Psoas muscle (tissue), 7 donors: ENCODE measurements at regions not wholly inside any gene's neighbourhood (a gene's known extent, or its start where the extent isn't known, plus 50 kb on each side); places are given as distances from the start of the nearest gene placed in this dataset.
"Not testable (repeated sequence)": the region's sequence is repeated elsewhere in the genome, so short reads cannot be mapped to it uniquely, and the experiment has no call there.

Experiments used
- ATAC-seq, 4 donors: fragments of 200-7000 bp; cut with Tn5 transposase; one replicate each; pipeline ENCODE4 v1.9.1; 2020; ENCODE audit warnings: moderate library complexity in 3 of 4, mild to moderate bottlenecking in 2 of 4
- DNase-seq, 2 donors: peaks; one replicate each; pipeline ENCODE4 v3.0.0-alpha.2; 2020
- H3K27ac ChIP-seq: fragments of 200-600 bp; one replicate; pipeline ENCODE4 v1.8.0; 2022
- H3K27me3 ChIP-seq, 3 donors: fragments of 200-600 bp in 1 of 3; one replicate each; pipeline versions ENCODE4 v1.6.1 to v1.8.0; 2013 to 2022; ENCODE audit warnings: low read length in 2 of 3, mild to moderate bottlenecking in 2 of 3, moderate library complexity in 1 of 3; ENCODE audit not compliant: insufficient read depth in 3 of 3
- H3K36me3 ChIP-seq, 2 donors: fragments of 200-600 bp in 1 of 2; one replicate each; pipeline versions ENCODE4 v1.6.1 to v1.8.0; 2013 to 2022; ENCODE audit warnings: low read depth in 1 of 2, mild to moderate bottlenecking in 1 of 2, moderate library complexity in 1 of 2; ENCODE audit not compliant: insufficient read depth in 1 of 2
- H3K4me1 ChIP-seq: fragments of 200-600 bp; one replicate; pipeline ENCODE4 v1.8.0; 2022
- H3K4me3 ChIP-seq: fragments of 200-600 bp; one replicate; pipeline ENCODE4 v1.8.0; 2022; ENCODE audit warnings: mild to moderate bottlenecking
- H3K9me3 ChIP-seq: fragments of 200-600 bp; one replicate; pipeline ENCODE4 v1.8.0; 2022
- CTCF ChIP-seq: fragments of 200-600 bp; IDR thresholded peaks from one replicate; pipeline ENCODE4 v1.8.0; 2022; ENCODE audit warnings: antibody characterized with exemption
- WGBS, 3 donors: extraction: QIAGEN DNeasy Blood & Tissue Kit; methylation state at CpG; one replicate each; pipeline versions ENCODE4 v1.1.6 to v1.1.7; 2013; 5-methylcytosine and 5-hydroxymethylcytosine counted together
- intact Hi-C, 2 donors: fragments of 100-400 bp; cut with DNase I; formaldehyde crosslinking; loops; one replicate each; pipeline versions ENCODE4 v1.11.0 to v1.14.2; 2022
- donor health status: healthy with polysubstance abuse.
- donor health status: DM: no; HTN: no; CAD: no; lungs with moderate emphysema.
- donor health status: Bipolar disorder and iron deficiency.
- donor health status: healthy.
- donor health status: DM: yes; HTN: yes; CAD: no.
- donor health status: DM: no; HTN: no; CAD: no.
- donor health status: DM: yes; HTN: yes; CAD: no.

- Histone ChIP-seq H3K4me1 (no peaks in the 10 kb centered on the region), H3K27ac (no peak overlapping the region), H3K4me3 (no peak overlapping the region), H3K9me3 (no peaks in the 10 kb centered on the region), H3K36me3 (no peaks in the 10 kb centered on the region), H3K27me3 (no peaks in the 10 kb centered on the region)
- TF ChIP-seq CTCF, result no peak
- 9 to 21% (median 16%) methylated on average over 1 of the region's 1 CpG for WGBS, 3 donors
- intact Hi-C loops, result no loop called here
- DNase-seq, result no peak
- ATAC-seq, result no peak
Observed at GRCh38 chr10:37035853-37036252, 89.5 kb upstream of the ANKRD30A start.

- 30 to 37% (median 33%) methylated on average over 2 of the region's 2 CpGs for WGBS, 3 donors
- TF ChIP-seq CTCF, result no peak
- no peaks in the 10 kb centered on the region for H3K27me3 ChIP-seq
- ATAC-seq, result no peak
- H3K36me3 ChIP-seq, result no peaks in the 10 kb centered on the region
- no peak for DNase-seq
- H3K27ac ChIP-seq, result no peak overlapping the region
- intact Hi-C loops, result no loop called here
- no peaks in the 10 kb centered on the region for H3K9me3 ChIP-seq
- no peak overlapping the region for H3K4me3 ChIP-seq
- H3K4me1 ChIP-seq, result no peaks in the 10 kb centered on the region
Observed at GRCh38 chr10:37015498-37015897, 109.9 kb upstream of the ANKRD30A start.

- ATAC-seq (no peak), DNase-seq (no peak)
- Histone ChIP-seq H3K4me3 (no peak overlapping the region), H3K4me1 (no peaks in the 10 kb centered on the region), H3K27ac (no peak overlapping the region), H3K36me3 (no peaks in the 10 kb centered on the region), H3K27me3 (no peaks in the 10 kb centered on the region), H3K9me3 (no peaks in the 10 kb centered on the region)
- no peak for TF ChIP-seq CTCF
- 72 to 74% (median 73%) methylated on average over 7 of the region's 7 CpGs for WGBS, 3 donors
- intact Hi-C loops, result no loop called here
Observed at GRCh38 chr10:37010741-37011140, 114.7 kb upstream of the ANKRD30A start.

DNA sequence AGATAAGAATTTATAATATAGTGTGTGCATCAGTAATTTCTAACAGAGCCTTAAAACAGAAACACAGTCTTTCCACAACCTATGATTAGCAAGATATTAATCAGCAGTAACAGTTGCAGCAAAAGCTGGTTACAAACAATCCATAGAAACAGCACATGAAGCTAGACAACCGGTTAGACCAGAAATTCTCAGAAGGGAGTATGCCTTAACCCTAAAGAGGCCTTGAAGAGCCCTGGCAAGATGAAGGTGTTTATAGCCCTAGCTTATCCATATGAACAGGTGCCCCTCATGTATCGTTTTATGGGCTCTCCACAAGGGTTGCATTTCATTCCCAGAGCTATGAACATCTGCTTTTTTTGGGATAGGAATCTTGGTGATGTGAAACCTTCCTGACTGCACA, 117.1 kb upstream of the ANKRD30A start:
- WGBS, 3 donors, result 33 to 56% (median 50%) methylated on average over 2 of the region's 2 CpGs

DNA sequence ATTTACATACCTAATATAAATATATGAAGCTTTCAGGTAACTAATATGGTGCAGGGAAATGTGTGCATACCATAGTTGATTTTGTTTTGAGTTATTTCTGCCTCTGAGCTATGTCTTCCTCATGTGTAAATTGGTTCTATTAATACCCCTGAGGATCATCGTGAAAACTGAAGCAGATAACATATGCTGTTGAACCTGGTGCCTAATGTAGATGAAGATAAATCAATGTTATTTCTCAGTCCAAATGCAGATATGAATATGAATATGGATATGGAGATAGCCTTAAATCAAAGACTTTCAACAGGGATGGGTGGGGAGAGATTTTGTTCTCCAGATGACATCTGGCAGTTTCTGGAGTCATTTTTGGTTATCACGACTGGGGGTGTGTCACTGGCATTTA, 122.3 kb upstream of the ANKRD30A start:
- DNase-seq, result no peak
- Histone ChIP-seq H3K4me1 (no peaks in the 10 kb centered on the region), H3K9me3 (no peaks in the 10 kb centered on the region), H3K4me3 (no peak overlapping the region), H3K36me3 (no peaks in the 10 kb centered on the region), H3K27ac (no peak overlapping the region), H3K27me3 (no peaks in the 10 kb centered on the region)
- WGBS, 3 donors, result 57 to 69% (median 58%) methylated on average over 2 of the region's 2 CpGs
- no peak for TF ChIP-seq CTCF
- no peak for ATAC-seq
- intact Hi-C loops, result no loop called here

More for the DNA sequence above, 117.1 kb upstream of the ANKRD30A start:
- H3K4me1 ChIP-seq, H3K36me3 ChIP-seq, H3K9me3 ChIP-seq, H3K27ac ChIP-seq, H3K4me3 ChIP-seq, intact Hi-C loops, H3K27me3 ChIP-seq, DNase-seq, ATAC-seq: not testable (repeated sequence)

GRCh38 chr10:36995806-36996205, 129.6 kb upstream of the ANKRD30A start:
- intact Hi-C loops, H3K27me3 ChIP-seq, H3K4me3 ChIP-seq, ATAC-seq, DNase-seq, H3K4me1 ChIP-seq, H3K9me3 ChIP-seq, H3K27ac ChIP-seq, H3K36me3 ChIP-seq: not testable (repeated sequence)
- 84 to 87% (median 86%) methylated on average over 14 of the region's 14 CpGs for WGBS, 3 donors
